GM12891 (cell line): ENCODE measurements at regions not wholly inside any gene's neighbourhood (a gene's known extent, or its start where the extent isn't known, plus 50 kb on each side); places are given as distances from the start of the nearest gene placed in this dataset.

ENCODE experiments used
- DNase-seq: peaks from one replicate; pipeline ENCODE4 v3.0.0; 2011; ENCODE audit warnings: low spot score; ENCODE audit not compliant: insufficient read length
- FAIRE-seq: peaks from 2 replicates; lab custom pipeline; 2011; peaks lifted over from hg19 to GRCh38; lab: Jason Lieb, UNC
- PAX5 ChIP-seq: IDR thresholded peaks from 2 replicates; pipeline ENCODE4 v1.6.1; 2011; ENCODE audit warnings: low read length, moderate library complexity, mild to moderate bottlenecking; ENCODE audit not compliant: insufficient read depth, severe bottlenecking
- POLR2A ChIP-seq: IDR thresholded peaks from 2 replicates; pipeline ENCODE4 v1.6.1; 2011; ENCODE audit warnings: low read depth, low read length, control low read depth
- POLR2AphosphoS5 ChIP-seq: IDR thresholded peaks from 2 replicates; pipeline ENCODE4 v1.6.1; 2011; ENCODE audit warnings: low read depth, low read length, control low read depth
- POU2F2 ChIP-seq: IDR thresholded peaks from 2 replicates; pipeline ENCODE4 v1.6.1; 2011; ENCODE audit warnings: low read depth, mild to moderate bottlenecking, control low read depth, low read length, moderate library complexity
- SPI1 ChIP-seq: IDR thresholded peaks from 2 replicates; pipeline ENCODE4 v1.6.1; 2011; ENCODE audit warnings: low read depth, low read length, control low read depth
- TAF1 ChIP-seq: IDR thresholded peaks from 2 replicates; pipeline ENCODE4 v1.6.1; 2011; ENCODE audit warnings: low read depth, low read length, control low read depth

- DNase-seq, result no peak
- FAIRE-seq, result no peak
- TF ChIP-seq POLR2AphosphoS5 (no peak), SPI1 (no peak)
These were observed 51.7 kb downstream of the FAM50B start for GRCh38 chr6:3900744-3901336.

GRCh38 chr6:3902871-3903648 lies 53.9 kb downstream of the FAM50B start:
- no peak for TF ChIP-seq POLR2A
- no peak for TF ChIP-seq TAF1
- TF ChIP-seq SPI1, result no peak
- TF ChIP-seq POU2F2, result no peak
- FAIRE-seq (no peak), DNase-seq (no peak)

- no peak for FAIRE-seq
- TF ChIP-seq SPI1 (no peak), POU2F2 (no peak), PAX5 (no peak), TAF1 (no peak), POLR2A (no peak), POLR2AphosphoS5 (no peak)
These were observed 55.3 kb downstream of the FAM50B start for GRCh38 chr6:3904518-3904917.

GRCh38 chr6:3905945-3906845 lies 57.0 kb downstream of the FAM50B start:
- TF ChIP-seq POLR2A (no peak), POU2F2 (no peak), SPI1 (no peak), POLR2AphosphoS5 (no peak), TAF1 (no peak), PAX5 (no peak)
- FAIRE-seq (no peak), DNase-seq (no peak)

More at GRCh38 chr6:3904518-3904917, 55.3 kb downstream of the FAM50B start:
- DNase-seq, result no peak

- DNase-seq (no peak), FAIRE-seq (no peak)
- no peak for TF ChIP-seq SPI1
- no peak for TF ChIP-seq POLR2AphosphoS5
- TF ChIP-seq PAX5, result no peak
- TF ChIP-seq TAF1, result no peak
- no peak for TF ChIP-seq POLR2A
- no peak for TF ChIP-seq POU2F2
These were observed 57.6 kb downstream of the FAM50B start for GRCh38 chr6:3906846-3907151.

GRCh38 chr6:3908223-3908622 lies 59.0 kb downstream of the FAM50B start:
- TF ChIP-seq POLR2AphosphoS5 (no peak), TAF1 (no peak), POLR2A (no peak), SPI1 (no peak), POU2F2 (no peak), PAX5 (no peak)
- FAIRE-seq (no peak), DNase-seq (no peak)

- FAIRE-seq (no peak), DNase-seq (no peak)
- no peak for TF ChIP-seq POU2F2
- TF ChIP-seq TAF1, result no peak
These were observed 59.8 kb downstream of the FAM50B start for GRCh38 chr6:3908961-3909360.

- DNase-seq (no peak), FAIRE-seq (no peak)
- no peak for TF ChIP-seq POU2F2
- TF ChIP-seq POLR2A, result no peak
- no peak for TF ChIP-seq PAX5
- TF ChIP-seq POLR2AphosphoS5, result no peak
- no peak for TF ChIP-seq TAF1
- TF ChIP-seq SPI1, result no peak
These were observed 61.0 kb downstream of the FAM50B start for GRCh38 chr6:3910106-3910663.

GRCh38 chr6:3911130-3911529 lies 62.0 kb downstream of the FAM50B start:
- TF ChIP-seq POLR2AphosphoS5, result no peak
- TF ChIP-seq TAF1, result no peak
- no peak for TF ChIP-seq POLR2A
- no peak for TF ChIP-seq POU2F2
- no peak for TF ChIP-seq SPI1
- TF ChIP-seq PAX5, result no peak
- DNase-seq (no peak), FAIRE-seq (no peak)

- DNase-seq (no peak), FAIRE-seq (no peak)
- TF ChIP-seq SPI1, result no peak
- TF ChIP-seq POLR2A, result no peak
- TF ChIP-seq TAF1, result no peak
- TF ChIP-seq PAX5, result no peak
- TF ChIP-seq POU2F2, result no peak
- no peak for TF ChIP-seq POLR2AphosphoS5
These were observed 62.6 kb downstream of the FAM50B start for GRCh38 chr6:3911614-3912336.
